T-helper 1 cell treated with Interleukin-12 subunit alpha and Interleukin-12 subunit beta and Interleukin-4 antibody, amounts not matched to agents 30 μg/mL and 1 μg/mL, for 36 hours (primary cell): ENCODE measurements at regions not wholly inside any gene's neighbourhood (a gene's known extent, or its start where the extent isn't known, plus 50 kb on each side); places are given as distances from the start of the nearest gene placed in this dataset.

ENCODE experiments used
- H3K27ac Mint-ChIP-seq: one replicate; pipeline ENCODE4 v1.8.0; 2021; ENCODE audit warnings: mild to moderate bottlenecking, mixed read lengths
- H3K27me3 Mint-ChIP-seq: one replicate; pipeline ENCODE4 v1.8.0; 2021; ENCODE audit warnings: low read depth, mixed read lengths
- H3K36me3 Mint-ChIP-seq: one replicate; pipeline ENCODE4 v1.8.0; 2021; ENCODE audit warnings: low read depth, mixed read lengths
- H3K4me1 Mint-ChIP-seq: one replicate; pipeline ENCODE4 v1.8.0; 2021; ENCODE audit warnings: low read depth, mixed read lengths
- H3K4me3 Mint-ChIP-seq: one replicate; pipeline ENCODE4 v1.8.0; 2021; ENCODE audit warnings: mild to moderate bottlenecking, moderate library complexity, mixed read lengths
- H3K9me3 Mint-ChIP-seq: one replicate; pipeline ENCODE4 v1.8.0; 2021; ENCODE audit warnings: mixed read lengths

- Mint-ChIP-seq H3K36me3 (no peaks in the 10 kb centered on the region), H3K27me3 (no peaks in the 10 kb centered on the region), H3K9me3 (no peaks in the 10 kb centered on the region), H3K4me1 (no peaks in the 10 kb centered on the region), H3K27ac (no peak overlapping the region), H3K4me3 (no peak overlapping the region)
These were observed 131.2 kb downstream of the NUP35 start for GRCh38 chr2:183255411-183255810.

GRCh38 chr2:183259921-183260320 is 135.7 kb downstream of the NUP35 start:
- H3K27me3 Mint-ChIP-seq: no peaks in the 10 kb centered on the region
- H3K4me3 Mint-ChIP-seq: no peak overlapping the region
- no peak overlapping the region for H3K27ac Mint-ChIP-seq
- H3K9me3 Mint-ChIP-seq: no peaks in the 10 kb centered on the region
- H3K36me3 Mint-ChIP-seq: no peaks in the 10 kb centered on the region
- no peaks in the 10 kb centered on the region for H3K4me1 Mint-ChIP-seq

- Mint-ChIP-seq H3K4me3 (no peak overlapping the region), H3K27ac (no peak overlapping the region), H3K27me3 (no peaks in the 10 kb centered on the region), H3K4me1 (no peaks in the 10 kb centered on the region), H3K36me3 (no peaks in the 10 kb centered on the region), H3K9me3 (no peaks in the 10 kb centered on the region)
These were observed 136.3 kb downstream of the NUP35 start for GRCh38 chr2:183260527-183260926.

GRCh38 chr2:183264890-183265535 is 140.8 kb downstream of the NUP35 start:
- Mint-ChIP-seq H3K9me3 (no peaks in the 10 kb centered on the region), H3K4me3 (no peak overlapping the region), H3K36me3 (no peaks in the 10 kb centered on the region), H3K27me3 (no peaks in the 10 kb centered on the region), H3K4me1 (no peaks in the 10 kb centered on the region), H3K27ac (no peak overlapping the region)

GRCh38 chr2:183267148-183267827 is 143.0 kb downstream of the NUP35 start:
- Mint-ChIP-seq H3K9me3 (no peaks in the 10 kb centered on the region), H3K36me3 (no peaks in the 10 kb centered on the region), H3K27ac (no peak overlapping the region), H3K27me3 (no peaks in the 10 kb centered on the region), H3K4me3 (no peak overlapping the region), H3K4me1 (no peaks in the 10 kb centered on the region)

- Mint-ChIP-seq H3K36me3 (no peaks in the 10 kb centered on the region), H3K4me3 (no peak overlapping the region), H3K9me3 (no peaks in the 10 kb centered on the region)
These were observed 145.7 kb downstream of the NUP35 start for GRCh38 chr2:183269956-183270355.

GRCh38 chr2:183283209-183283608 is 159.0 kb downstream of the NUP35 start:
- H3K4me1 Mint-ChIP-seq: no peaks in the 10 kb centered on the region
- no peaks in the 10 kb centered on the region for H3K36me3 Mint-ChIP-seq
- H3K27ac Mint-ChIP-seq: no peak overlapping the region
- H3K9me3 Mint-ChIP-seq: no peaks in the 10 kb centered on the region
- no peaks in the 10 kb centered on the region for H3K27me3 Mint-ChIP-seq
- no peak overlapping the region for H3K4me3 Mint-ChIP-seq

More at GRCh38 chr2:183269956-183270355, 145.7 kb downstream of the NUP35 start:
- no peaks in the 10 kb centered on the region for H3K4me1 Mint-ChIP-seq
- no peak overlapping the region for H3K27ac Mint-ChIP-seq
- H3K27me3 Mint-ChIP-seq: no peaks in the 10 kb centered on the region

- no peak overlapping the region for H3K4me3 Mint-ChIP-seq
- no peaks in the 10 kb centered on the region for H3K27me3 Mint-ChIP-seq
- H3K36me3 Mint-ChIP-seq: no peaks in the 10 kb centered on the region
- H3K4me1 Mint-ChIP-seq: no peaks in the 10 kb centered on the region
- H3K9me3 Mint-ChIP-seq: no peaks in the 10 kb centered on the region
- no peak overlapping the region for H3K27ac Mint-ChIP-seq
These were observed 160.4 kb downstream of the NUP35 start for GRCh38 chr2:183284606-183285005.

- Mint-ChIP-seq H3K9me3 (no peaks in the 10 kb centered on the region), H3K36me3 (no peaks in the 10 kb centered on the region)
These were observed 167.2 kb downstream of the NUP35 start for GRCh38 chr2:183291436-183291835.

GRCh38 chr2:183292028-183292427 is 167.8 kb downstream of the NUP35 start:
- H3K27me3 Mint-ChIP-seq: no peaks in the 10 kb centered on the region
- H3K27ac Mint-ChIP-seq: no peak overlapping the region
- H3K36me3 Mint-ChIP-seq: no peaks in the 10 kb centered on the region
- no peaks in the 10 kb centered on the region for H3K4me1 Mint-ChIP-seq
- no peak overlapping the region for H3K4me3 Mint-ChIP-seq
- H3K9me3 Mint-ChIP-seq: no peaks in the 10 kb centered on the region

More at GRCh38 chr2:183291436-183291835, 167.2 kb downstream of the NUP35 start:
- no peaks in the 10 kb centered on the region for H3K27me3 Mint-ChIP-seq
- no peaks in the 10 kb centered on the region for H3K4me1 Mint-ChIP-seq
- H3K4me3 Mint-ChIP-seq: no peak overlapping the region
- no peak overlapping the region for H3K27ac Mint-ChIP-seq

- Mint-ChIP-seq H3K36me3 (no peaks in the 10 kb centered on the region), H3K9me3 (no peaks in the 10 kb centered on the region), H3K27ac (no peak overlapping the region), H3K4me3 (no peak overlapping the region), H3K27me3 (no peaks in the 10 kb centered on the region), H3K4me1 (no peaks in the 10 kb centered on the region)
These were observed 215.1 kb downstream of the NUP35 start for GRCh38 chr2:183339311-183339710.

GRCh38 chr2:183341057-183341456 is 216.8 kb downstream of the NUP35 start:
- no peak overlapping the region for H3K4me3 Mint-ChIP-seq
- H3K36me3 Mint-ChIP-seq: no peaks in the 10 kb centered on the region
- H3K27me3 Mint-ChIP-seq: no peaks in the 10 kb centered on the region

GRCh38 chr2:183347969-183348368 is 223.7 kb downstream of the NUP35 start:
- Mint-ChIP-seq H3K27ac (no peak overlapping the region), H3K4me3 (no peak overlapping the region), H3K9me3 (no peaks in the 10 kb centered on the region), H3K27me3 (no peaks in the 10 kb centered on the region), H3K4me1 (no peaks in the 10 kb centered on the region), H3K36me3 (no peaks in the 10 kb centered on the region)

More at GRCh38 chr2:183341057-183341456, 216.8 kb downstream of the NUP35 start:
- no peaks in the 10 kb centered on the region for H3K4me1 Mint-ChIP-seq
- no peaks in the 10 kb centered on the region for H3K9me3 Mint-ChIP-seq
- no peak overlapping the region for H3K27ac Mint-ChIP-seq

GRCh38 chr2:183348492-183348891 is 224.2 kb downstream of the NUP35 start:
- Mint-ChIP-seq H3K27ac (no peak overlapping the region), H3K4me3 (no peak overlapping the region), H3K36me3 (no peaks in the 10 kb centered on the region), H3K4me1 (no peaks in the 10 kb centered on the region), H3K27me3 (no peaks in the 10 kb centered on the region), H3K9me3 (no peaks in the 10 kb centered on the region)

GRCh38 chr2:183349091-183349490 is 224.8 kb downstream of the NUP35 start:
- Mint-ChIP-seq H3K36me3 (no peaks in the 10 kb centered on the region), H3K27ac (no peak overlapping the region), H3K27me3 (no peaks in the 10 kb centered on the region), H3K9me3 (no peaks in the 10 kb centered on the region), H3K4me1 (no peaks in the 10 kb centered on the region), H3K4me3 (no peak overlapping the region)
